T-cell (primary cell): ENCODE measurements at regions not wholly inside any gene's neighbourhood (a gene's known extent, or its start where the extent isn't known, plus 50 kb on each side); places are given as distances from the start of the nearest gene placed in this dataset.

Experiments used
- ATAC-seq, 4 experiments: fragments of 200-7000 bp in 3 of 4; fragments of 150-1000 bp in 1 of 4; cut with Tn5 transposase; replicated peaks in 1 of 4; 1 replicate in 3 of 4; 2 replicates in 1 of 4; pipeline ENCODE4 v1.10.0; 2021; ENCODE audit warnings: moderate library complexity in 3 of 4, mild to moderate bottlenecking in 2 of 4, moderate number of reproducible peaks in 1 of 4
- CTCF ChIA-PET, 2 donors: fragments of 300-600 bp; sonication (Branson Sonifier 250); formaldehyde crosslinking; loops; one replicate each; lab custom pipeline; 2022; ENCODE audit warnings: antibody characterized with exemption in 2 of 2; lab: Charles Lee
- POLR2A ChIA-PET, 2 donors: fragments of 300-600 bp; sonication (Branson Sonifier 250); formaldehyde crosslinking; loops; one replicate each; lab custom pipeline; 2022; ENCODE audit warnings: antibody characterized with exemption in 2 of 2; lab: Charles Lee
- DNase-seq, 35 experiments: peaks; one replicate each; pipeline versions ENCODE4 v3.0.0 to v3.0.0-alpha.2; 2013 to 2023
- H3K27ac ChIP-seq: one replicate; pipeline ENCODE4 v1.5.1; 2013; ENCODE audit warnings: low read length
- H3K27me3 ChIP-seq, 2 experiments: replicated peaks in 1 of 2; 1 replicate in 1 of 2; 2 replicates in 1 of 2; pipeline versions ENCODE4 v1.6.1 to v1.7.0; 2013; ENCODE audit warnings: low read length in 1 of 2, mixed read lengths in 1 of 2; ENCODE audit not compliant: control insufficient read depth in 2 of 2, insufficient read depth in 2 of 2; ENCODE audit errors: extremely low read depth in 1 of 2
- H3K36me3 ChIP-seq, 2 donors: 1 replicate in 1 of 2; 2 replicates in 1 of 2; pipeline versions ENCODE4 v1.6.1 to v1.7.0; 2013; ENCODE audit warnings: low read length in 1 of 2; ENCODE audit not compliant: control insufficient read depth in 2 of 2, insufficient read depth in 1 of 2; ENCODE audit errors: extremely low read depth in 1 of 2
- H3K4me1 ChIP-seq, 2 experiments: 1 replicate in 1 of 2; 2 replicates in 1 of 2; pipeline versions ENCODE4 v1.6.1 to v1.7.0; 2013; ENCODE audit warnings: low read length in 2 of 2, mixed read lengths in 1 of 2; ENCODE audit not compliant: insufficient read depth in 2 of 2, control insufficient read depth in 1 of 2; ENCODE audit errors: extremely low read depth in 1 of 2
- H3K4me3 ChIP-seq, 2 donors: 1 replicate in 1 of 2; 2 replicates in 1 of 2; pipeline versions ENCODE4 v1.5.1 to v1.7.0; 2013; ENCODE audit warnings: mild to moderate bottlenecking in 2 of 2, low read length in 1 of 2, moderate library complexity in 1 of 2; ENCODE audit not compliant: control insufficient read depth in 1 of 2; ENCODE audit errors: extremely low read depth in 1 of 2
- H3K9me3 ChIP-seq: 2 replicates; pipeline ENCODE4 v1.7.0; 2013
- H3K27ac Mint-ChIP-seq, 2 donors: one replicate each; pipeline ENCODE4 v1.8.0; 2020 to 2021; ENCODE audit warnings: mild to moderate bottlenecking in 2 of 2, mixed read lengths in 2 of 2
- H3K27me3 Mint-ChIP-seq, 2 donors: one replicate each; pipeline ENCODE4 v1.8.0; 2021 to 2022; ENCODE audit warnings: mixed read lengths in 2 of 2
- H3K36me3 Mint-ChIP-seq: one replicate; pipeline ENCODE4 v1.8.0; 2021; ENCODE audit warnings: mixed read lengths
- H3K4me1 Mint-ChIP-seq, 3 donors: one replicate each; pipeline ENCODE4 v1.8.0; 2020 to 2022; ENCODE audit warnings: mixed read lengths in 3 of 3, mild to moderate bottlenecking in 1 of 3
- H3K4me3 Mint-ChIP-seq, 3 donors: one replicate each; pipeline ENCODE4 v1.8.0; 2020 to 2022; ENCODE audit warnings: mild to moderate bottlenecking in 3 of 3, mixed read lengths in 3 of 3, moderate library complexity in 3 of 3
- H3K9me3 Mint-ChIP-seq, 3 donors: one replicate each; pipeline ENCODE4 v1.8.0; 2020 to 2022; ENCODE audit warnings: mixed read lengths in 3 of 3
- WGBS: methylation state at CpG from one replicate; pipeline ENCODE4 v1.1.5; 2013; ENCODE audit warnings: missing lambda C conversion rate; ENCODE audit not compliant: insufficient coverage; 5-methylcytosine and 5-hydroxymethylcytosine counted together

- ChIA-PET CTCF (no interaction called here), POLR2A (no interaction called here)
- Mint-ChIP-seq H3K4me3 (no peak overlapping the region), H3K27ac (no peak overlapping the region), H3K9me3 (peaks cover 0 to 3% (median 2%) of the 10 kb centered on the region in 3 donors), H3K4me1 (no peaks in the 10 kb centered on the region), H3K27me3 (no peaks in the 10 kb centered on the region), H3K36me3 (no peaks in the 10 kb centered on the region)
- DNase-seq (no peak), ATAC-seq (no peak)
- Histone ChIP-seq H3K4me3 (no peak overlapping the region), H3K27ac (no peak overlapping the region), H3K4me1 (no peaks in the 10 kb centered on the region), H3K9me3 (no peaks in the 10 kb centered on the region), H3K36me3 (no peaks in the 10 kb centered on the region), H3K27me3 (peaks cover 0 to 1% of the 10 kb centered on the region in 2 experiments)
- no CpG with 5 or more reads among the region's 11 CpGs for WGBS
Observed at GRCh38 chr19:31943778-31944177, 401.6 kb upstream of the ZNF507 start.

- no peaks in the 10 kb centered on the region for H3K36me3 Mint-ChIP-seq
- H3K27ac Mint-ChIP-seq = no peak overlapping the region
- peaks cover 0 to 3% (median 0%) of the 10 kb centered on the region in 3 donors for H3K9me3 Mint-ChIP-seq
- H3K4me3 Mint-ChIP-seq = no peak overlapping the region
- no peaks in the 10 kb centered on the region for H3K9me3 ChIP-seq
- H3K27me3 ChIP-seq = no peaks in the 10 kb centered on the region
- CTCF ChIA-PET = no interaction called here
- no peaks in the 10 kb centered on the region for H3K4me1 ChIP-seq
- H3K4me1 Mint-ChIP-seq = no peaks in the 10 kb centered on the region
- WGBS = 100% methylated on average over 1 of the region's 3 CpGs
- no peak overlapping the region for H3K4me3 ChIP-seq
- ATAC-seq (no peak), DNase-seq (no peak)
- H3K27ac ChIP-seq = no peak overlapping the region
- no peaks in the 10 kb centered on the region for H3K36me3 ChIP-seq
- no peaks in the 10 kb centered on the region for H3K27me3 Mint-ChIP-seq
- POLR2A ChIA-PET = no interaction called here
Observed at GRCh38 chr19:31944326-31944725, 401.1 kb upstream of the ZNF507 start.

GRCh38 chr19:31946491-31946890, 398.9 kb upstream of the ZNF507 start:
- Histone ChIP-seq H3K27ac (no peak overlapping the region), H3K27me3 (no peaks in the 10 kb centered on the region), H3K4me3 (no peak overlapping the region), H3K36me3 (no peaks in the 10 kb centered on the region), H3K9me3 (no peaks in the 10 kb centered on the region), H3K4me1 (no peaks in the 10 kb centered on the region)
- POLR2A ChIA-PET = no interaction called here
- Mint-ChIP-seq H3K9me3 (peaks cover 0 to 4% (median 0%) of the 10 kb centered on the region in 3 donors), H3K27me3 (no peaks in the 10 kb centered on the region), H3K36me3 (no peaks in the 10 kb centered on the region), H3K4me3 (no peak overlapping the region), H3K27ac (no peak overlapping the region), H3K4me1 (no peaks in the 10 kb centered on the region)
- 51% methylated on average over 4 of the region's 4 CpGs for WGBS
- CTCF ChIA-PET = no interaction called here
- no peak for ATAC-seq
- DNase-seq = no peak

- WGBS = 82% methylated on average over 17 of the region's 17 CpGs
- Histone ChIP-seq H3K4me3 (no peak overlapping the region), H3K9me3 (no peaks in the 10 kb centered on the region), H3K27me3 (no peaks in the 10 kb centered on the region), H3K27ac (no peak overlapping the region), H3K4me1 (no peaks in the 10 kb centered on the region), H3K36me3 (no peaks in the 10 kb centered on the region)
- no peak overlapping the region for H3K4me3 Mint-ChIP-seq
- H3K27ac Mint-ChIP-seq = no peak overlapping the region
- no peaks in the 10 kb centered on the region for H3K4me1 Mint-ChIP-seq
- DNase-seq (no peak), ATAC-seq (no peak)
- CTCF ChIA-PET = no interaction called here
- H3K9me3 Mint-ChIP-seq = peaks cover 0 to 6% (median 4%) of the 10 kb centered on the region in 3 donors
- POLR2A ChIA-PET = no interaction called here
- no peaks in the 10 kb centered on the region for H3K27me3 Mint-ChIP-seq
- no peaks in the 10 kb centered on the region for H3K36me3 Mint-ChIP-seq
Observed at GRCh38 chr19:31947436-31948115, 397.8 kb upstream of the ZNF507 start.

GRCh38 chr19:31952693-31953092, 392.7 kb upstream of the ZNF507 start:
- no peaks in the 10 kb centered on the region for H3K4me1 Mint-ChIP-seq
- H3K4me1 ChIP-seq = no peaks in the 10 kb centered on the region
- CTCF ChIA-PET = no interaction called here
- ATAC-seq = no peak
- H3K27me3 ChIP-seq = no peaks in the 10 kb centered on the region
- no peak overlapping the region for H3K4me3 ChIP-seq
- no peaks in the 10 kb centered on the region for H3K36me3 ChIP-seq
- no peaks in the 10 kb centered on the region for H3K36me3 Mint-ChIP-seq
- DNase-seq = no peak
- no peaks in the 10 kb centered on the region for H3K27me3 Mint-ChIP-seq
- no CpG with 5 or more reads among the region's 1 CpG for WGBS
- no peak overlapping the region for H3K27ac Mint-ChIP-seq
- H3K9me3 ChIP-seq = no peaks in the 10 kb centered on the region
- H3K27ac ChIP-seq = no peak overlapping the region
- POLR2A ChIA-PET = no interaction called here
- H3K9me3 Mint-ChIP-seq = peaks cover 4 to 8% (median 6%) of the 10 kb centered on the region in 3 donors
- no peak overlapping the region for H3K4me3 Mint-ChIP-seq

- Histone ChIP-seq H3K36me3 (no peaks in the 10 kb centered on the region), H3K4me3 (no peak overlapping the region), H3K9me3 (no peaks in the 10 kb centered on the region), H3K27me3 (no peaks in the 10 kb centered on the region), H3K4me1 (no peaks in the 10 kb centered on the region), H3K27ac (no peak overlapping the region)
- no peak overlapping the region for H3K4me3 Mint-ChIP-seq
- no peaks in the 10 kb centered on the region for H3K36me3 Mint-ChIP-seq
- 76% methylated on average over 3 of the region's 3 CpGs for WGBS
- H3K27ac Mint-ChIP-seq = no peak overlapping the region
- DNase-seq = no peak
- ChIA-PET CTCF (no interaction called here), POLR2A (no interaction called here)
- H3K27me3 Mint-ChIP-seq = no peaks in the 10 kb centered on the region
- H3K4me1 Mint-ChIP-seq = no peaks in the 10 kb centered on the region
- H3K9me3 Mint-ChIP-seq = peaks cover 4 to 8% (median 6%) of the 10 kb centered on the region in 3 donors
- no peak for ATAC-seq
Observed at GRCh38 chr19:31955061-31955460, 390.3 kb upstream of the ZNF507 start.

GRCh38 chr19:31955884-31956283, 389.5 kb upstream of the ZNF507 start:
- Histone ChIP-seq H3K27ac (no peak overlapping the region), H3K36me3 (no peaks in the 10 kb centered on the region), H3K9me3 (no peaks in the 10 kb centered on the region), H3K4me1 (no peaks in the 10 kb centered on the region), H3K27me3 (no peaks in the 10 kb centered on the region), H3K4me3 (no peak overlapping the region)
- DNase-seq (no peak), ATAC-seq (no peak)
- ChIA-PET POLR2A (no interaction called here), CTCF (no interaction called here)
- Mint-ChIP-seq H3K36me3 (no peaks in the 10 kb centered on the region), H3K9me3 (peaks cover 2 to 8% (median 4%) of the 10 kb centered on the region in 3 donors), H3K27me3 (no peaks in the 10 kb centered on the region), H3K27ac (no peak overlapping the region), H3K4me1 (no peaks in the 10 kb centered on the region), H3K4me3 (no peak overlapping the region)
- 95% methylated on average over 6 of the region's 6 CpGs for WGBS
